ENCODE measurements at regions not wholly inside any gene's neighbourhood (a gene's known extent, or its start where the extent isn't known, plus 50 kb on each side); places are given as distances from the start of the nearest gene placed in this dataset.

- no peak for TF ChIP-seq CTCF (IDR thresholded peaks at IDR 0.05)
- no peak for TF ChIP-seq POLR2A (IDR thresholded peaks at IDR 0.05)
These were observed 1071.4 kb downstream of the BCL11B start for GRCh38 chr14:98200601-98201000.
